SU-DHL-6 (cell line): ENCODE measurements at regions not wholly inside any gene's neighbourhood (a gene's known extent, or its start where the extent isn't known, plus 50 kb on each side); places are given as distances from the start of the nearest gene placed in this dataset.

Experiments
- H2AFZ ChIP-seq: fragments of 200-600 bp; sonication (generic); 2 replicates; pipeline ENCODE4 v1.6.1; 2014; ENCODE audit warnings: low read depth, mild to moderate bottlenecking, moderate library complexity, mixed read lengths, antibody characterized with exemption, low read length; ENCODE audit not compliant: severe bottlenecking
- H3F3A ChIP-seq: fragments of 200-600 bp; shearing (Covaris generic); 2 replicates; pipeline ENCODE4 v1.6.0; 2016; ENCODE audit warnings: antibody characterized with exemption, mild to moderate bottlenecking; ENCODE audit not compliant: insufficient read depth
- H3K27ac ChIP-seq: fragments of 200-600 bp; sonication (generic); 2 replicates; pipeline ENCODE4 v1.5.1; 2016; ENCODE audit warnings: low read depth, mild to moderate bottlenecking, low read length, moderate library complexity, mixed read lengths
- H3K27me3 ChIP-seq: fragments of 200-600 bp; sonication (generic), shearing (Covaris generic); 2 replicates; pipeline ENCODE4 v1.6.0; 2014; ENCODE audit warnings: mild to moderate bottlenecking, low read length
- H3K36me3 ChIP-seq: fragments of 200-600 bp; sonication (generic); 2 replicates; pipeline ENCODE4 v1.6.1; 2014; ENCODE audit warnings: mild to moderate bottlenecking, low read length, mixed read lengths
- H3K4me2 ChIP-seq: fragments of 300-600, 200-600 bp; shearing (Covaris generic), sonication (generic); 2 replicates; pipeline ENCODE4 v1.6.0; 2014; ENCODE audit warnings: low read length, low read depth, mild to moderate bottlenecking; ENCODE audit not compliant: poor library complexity, severe bottlenecking
- H3K4me3 ChIP-seq: fragments of 200-600 bp; sonication (generic); 2 replicates; pipeline ENCODE4 v1.5.1; 2014; ENCODE audit warnings: antibody characterized with exemption, low read length, mild to moderate bottlenecking, mixed read lengths; ENCODE audit not compliant: insufficient read depth, poor library complexity, severe bottlenecking
- H3K79me2 ChIP-seq: fragments of 200-600 bp; sonication (generic); 2 replicates; pipeline ENCODE4 v1.6.1; 2014; ENCODE audit warnings: mild to moderate bottlenecking, low read length, moderate library complexity; ENCODE audit not compliant: insufficient read depth
- H3K9ac ChIP-seq: fragments of 200-600 bp; sonication (generic); 2 replicates; pipeline ENCODE4 v1.7.0; 2014; ENCODE audit warnings: mild to moderate bottlenecking, low read length
- H3K9me2 ChIP-seq: fragments of 200-600 bp; sonication (generic); replicated peaks from 2 replicates; pipeline ENCODE4 v1.6.1; 2014; ENCODE audit warnings: low read length; ENCODE audit not compliant: insufficient read depth
- H3K9me3 ChIP-seq: fragments of 200-600 bp; sonication (generic); 2 replicates; pipeline ENCODE4 v1.6.1; 2014; ENCODE audit warnings: low read length, mixed read lengths; ENCODE audit not compliant: insufficient read depth
- H4K20me1 ChIP-seq: fragments of 200-600 bp; sonication (generic); 2 replicates; pipeline ENCODE4 v1.6.1; 2014; ENCODE audit warnings: low read depth, mild to moderate bottlenecking, antibody characterized with exemption, low read length, moderate library complexity, mixed read lengths
- EZH2phosphoT487 ChIP-seq: fragments of 200-600 bp; sonication (generic), shearing (Covaris generic); conservative IDR thresholded peaks from 2 replicates; pipeline ENCODE4 v1.6.1; 2018; ENCODE audit warnings: mild to moderate bottlenecking, antibody characterized with exemption, low read length, moderate library complexity, mixed read lengths
- TF ChIP-seq, protein P1 (sequence below): fragments of 200-600 bp; sonication (generic); IDR thresholded peaks from one replicate; pipeline ENCODE4 v1.5.1; 2017; ENCODE audit warnings: antibody characterized with exemption, mild to moderate bottlenecking, low read length, moderate library complexity; ENCODE audit not compliant: insufficient read depth, poor library complexity, severe bottlenecking

DNA sequence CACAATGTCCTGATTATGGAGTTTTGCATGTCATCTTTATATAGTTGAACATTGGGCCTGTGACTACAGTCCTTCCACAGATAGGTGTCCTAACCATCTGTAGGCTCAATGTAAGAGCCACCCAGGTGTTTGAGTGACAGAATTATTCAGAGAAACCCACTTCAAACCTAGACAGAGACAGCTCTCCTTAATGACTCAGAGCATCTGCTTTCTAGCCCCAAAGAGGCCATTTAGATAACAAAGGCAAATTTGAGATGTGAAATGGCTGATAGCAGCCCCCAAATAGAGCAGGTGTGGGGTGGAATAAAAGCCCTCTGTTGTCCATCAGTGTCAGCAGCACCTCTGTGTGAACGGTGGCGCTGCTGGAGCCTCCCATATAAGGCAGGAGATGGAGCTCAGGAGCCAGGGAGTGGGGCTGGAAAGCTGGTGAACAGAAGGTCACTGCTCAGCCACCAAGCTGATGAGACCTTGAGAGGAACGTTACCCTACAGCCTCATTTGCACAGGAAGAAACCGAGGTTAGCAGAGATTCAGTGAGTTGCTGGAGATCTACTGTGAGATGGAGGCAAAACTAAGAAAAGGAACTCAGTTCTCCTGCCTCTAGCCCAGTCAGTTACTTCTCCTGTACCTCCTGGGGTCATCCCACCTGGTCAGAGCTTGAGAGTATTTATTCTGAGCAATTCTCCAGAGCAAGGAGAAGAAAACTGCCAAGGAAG lies 153.3 kb upstream of the LNX1 start:
- no peak overlapping the region for H3K9ac ChIP-seq
- no peaks in the 10 kb centered on the region for H3K79me2 ChIP-seq
- TF ChIP-seq EZH2phosphoT487: no peak
- TF ChIP-seq, protein P1, sequence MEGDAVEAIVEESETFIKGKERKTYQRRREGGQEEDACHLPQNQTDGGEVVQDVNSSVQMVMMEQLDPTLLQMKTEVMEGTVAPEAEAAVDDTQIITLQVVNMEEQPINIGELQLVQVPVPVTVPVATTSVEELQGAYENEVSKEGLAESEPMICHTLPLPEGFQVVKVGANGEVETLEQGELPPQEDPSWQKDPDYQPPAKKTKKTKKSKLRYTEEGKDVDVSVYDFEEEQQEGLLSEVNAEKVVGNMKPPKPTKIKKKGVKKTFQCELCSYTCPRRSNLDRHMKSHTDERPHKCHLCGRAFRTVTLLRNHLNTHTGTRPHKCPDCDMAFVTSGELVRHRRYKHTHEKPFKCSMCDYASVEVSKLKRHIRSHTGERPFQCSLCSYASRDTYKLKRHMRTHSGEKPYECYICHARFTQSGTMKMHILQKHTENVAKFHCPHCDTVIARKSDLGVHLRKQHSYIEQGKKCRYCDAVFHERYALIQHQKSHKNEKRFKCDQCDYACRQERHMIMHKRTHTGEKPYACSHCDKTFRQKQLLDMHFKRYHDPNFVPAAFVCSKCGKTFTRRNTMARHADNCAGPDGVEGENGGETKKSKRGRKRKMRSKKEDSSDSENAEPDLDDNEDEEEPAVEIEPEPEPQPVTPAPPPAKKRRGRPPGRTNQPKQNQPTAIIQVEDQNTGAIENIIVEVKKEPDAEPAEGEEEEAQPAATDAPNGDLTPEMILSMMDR: no peak
- H3K4me2 ChIP-seq: no peak overlapping the region
- no peaks in the 10 kb centered on the region for H3K9me2 ChIP-seq
- peaks cover 6% of the 10 kb centered on the region; the same call in 1 of the 2 replicates for H3F3A ChIP-seq
- H3K4me3 ChIP-seq: no peak overlapping the region
- no peaks in the 10 kb centered on the region for H3K27me3 ChIP-seq
- no peaks in the 10 kb centered on the region for H3K36me3 ChIP-seq
- no peaks in the 10 kb centered on the region for H3K9me3 ChIP-seq
- no peak overlapping the region for H2AFZ ChIP-seq
- H3K27ac ChIP-seq: no peak overlapping the region
- no peaks in the 10 kb centered on the region for H4K20me1 ChIP-seq

DNA sequence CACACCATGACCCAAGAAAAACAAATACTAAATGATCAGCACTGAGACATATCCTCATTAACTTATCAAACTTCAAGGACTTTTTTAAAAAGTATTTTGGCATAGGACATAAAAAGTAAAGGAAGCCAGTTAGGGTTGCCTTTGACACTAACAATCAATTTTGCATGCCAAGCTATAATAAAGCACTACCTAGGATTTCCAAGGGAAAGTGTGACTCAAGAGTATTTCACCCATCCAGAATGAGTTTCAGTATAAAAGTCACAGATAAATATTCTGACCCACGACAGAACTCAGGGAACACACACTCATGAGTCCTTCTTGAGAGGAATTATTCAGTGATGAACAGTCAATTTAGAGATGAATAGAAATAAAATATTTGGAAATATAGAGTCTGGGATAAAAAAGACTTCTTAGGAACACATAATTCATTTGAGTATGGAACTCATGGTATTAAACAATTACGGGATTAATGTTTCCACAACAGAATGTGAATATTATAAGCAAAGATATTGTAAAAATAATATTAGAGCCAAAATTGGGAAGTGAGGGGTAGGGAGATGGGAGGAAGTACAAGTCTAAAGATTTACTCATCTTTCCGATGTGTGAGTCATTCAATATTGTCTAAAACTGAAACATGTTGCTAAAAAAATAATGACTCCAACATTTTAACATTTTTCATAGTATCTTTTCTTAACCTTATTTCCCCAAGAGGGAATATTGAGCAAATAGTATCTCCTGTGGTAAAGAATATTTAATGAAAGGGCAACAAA lies 143.5 kb upstream of the LNX1 start:
- H3K4me2 ChIP-seq: no peak overlapping the region
- H4K20me1 ChIP-seq: no peaks in the 10 kb centered on the region
- no peaks in the 10 kb centered on the region for H3F3A ChIP-seq
- no peak overlapping the region for H2AFZ ChIP-seq
- no peak overlapping the region for H3K9ac ChIP-seq
- H3K79me2 ChIP-seq: no peaks in the 10 kb centered on the region
- H3K9me3 ChIP-seq: no peaks in the 10 kb centered on the region
- H3K36me3 ChIP-seq: no peaks in the 10 kb centered on the region
- no peak overlapping the region for H3K4me3 ChIP-seq
- H3K27me3 ChIP-seq: no peaks in the 10 kb centered on the region
- no peak for TF ChIP-seq EZH2phosphoT487
- TF ChIP-seq, protein P1: no peak
- H3K27ac ChIP-seq: no peak overlapping the region
- H3K9me2 ChIP-seq: no peaks in the 10 kb centered on the region

DNA sequence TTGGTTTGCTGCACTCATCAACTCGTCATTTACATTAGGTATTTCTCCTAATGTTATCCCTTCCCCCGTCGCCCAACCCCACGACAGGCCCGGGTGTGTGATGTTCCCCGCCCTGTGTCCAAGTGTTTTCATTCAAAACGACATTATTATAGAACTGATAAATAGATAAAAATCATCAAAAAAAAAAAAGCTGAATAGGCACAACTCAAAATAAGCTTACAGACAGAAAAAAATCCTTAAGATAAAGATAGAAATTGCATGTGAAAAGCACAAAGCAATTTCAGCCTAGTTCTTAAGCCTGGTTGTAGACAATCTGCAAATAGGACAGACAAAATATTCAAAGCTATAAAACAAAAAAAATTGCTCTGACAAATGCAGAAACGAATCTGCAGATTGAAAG lies 142.9 kb upstream of the LNX1 start:
- Histone ChIP-seq H2AFZ (no peak overlapping the region), H3K4me3 (no peak overlapping the region), H3F3A (no peaks in the 10 kb centered on the region), H3K9me2 (no peaks in the 10 kb centered on the region), H3K4me2 (no peak overlapping the region), H3K36me3 (no peaks in the 10 kb centered on the region), H3K9me3 (no peaks in the 10 kb centered on the region), H3K27ac (no peak overlapping the region), H3K9ac (no peak overlapping the region), H4K20me1 (no peaks in the 10 kb centered on the region), H3K79me2 (no peaks in the 10 kb centered on the region), H3K27me3 (no peaks in the 10 kb centered on the region)
- TF ChIP-seq, protein P1: no peak
- TF ChIP-seq EZH2phosphoT487: no peak
